GM23338 (cell line): ENCODE measurements at regions not wholly inside any gene's neighbourhood (a gene's known extent, or its start where the extent isn't known, plus 50 kb on each side); places are given as distances from the start of the nearest gene placed in this dataset.

Experiments used
- ATAC-seq: fragments of 200-7000 bp; cut with Tn5 transposase; 3 replicates; pipeline ENCODE4 v1.9.1; 2020
- DNase-seq: peaks from one replicate; pipeline ENCODE4 v3.0.0-alpha.2; 2015; ENCODE audit warnings: low spot score
- H2AFZ ChIP-seq: fragments of 200-600 bp; sonication (generic); 2 replicates; pipeline ENCODE4 v1.8.0; 2016; ENCODE audit warnings: antibody characterized with exemption, mild to moderate bottlenecking, moderate library complexity
- H3F3A ChIP-seq: fragments of 200-600 bp; sonication (generic); replicated peaks from 2 replicates; pipeline ENCODE4 v1.8.0; 2017; ENCODE audit warnings: antibody characterized with exemption, mixed run types, low read depth
- H3K27ac ChIP-seq: fragments of 200-600 bp; sonication (generic); 2 replicates; pipeline ENCODE4 v1.6.1; 2016; ENCODE audit warnings: low read depth
- H3K27me3 ChIP-seq: fragments of 200-600 bp; sonication (generic); 2 replicates; pipeline ENCODE4 v1.8.0; 2016; ENCODE audit warnings: mild to moderate bottlenecking, mixed run types, moderate library complexity; ENCODE audit not compliant: insufficient read depth
- H3K36me3 ChIP-seq: fragments of 200-600 bp; sonication (generic); 2 replicates; pipeline ENCODE4 v1.8.0; 2016; ENCODE audit warnings: mild to moderate bottlenecking; ENCODE audit not compliant: insufficient read depth
- H3K4me1 ChIP-seq: fragments of 200-600 bp; sonication (generic); 2 replicates; pipeline ENCODE4 v1.8.0; 2016; ENCODE audit warnings: mild to moderate bottlenecking, moderate library complexity; ENCODE audit not compliant: insufficient read depth
- H3K4me2 ChIP-seq: fragments of 200-600 bp; sonication (generic); 2 replicates; pipeline ENCODE4 v1.7.1; 2017; ENCODE audit warnings: mixed run types
- H3K4me3 ChIP-seq: fragments of 200-600 bp; sonication (generic); 2 replicates; pipeline ENCODE4 v1.6.1; 2016; ENCODE audit warnings: mixed run types
- H3K79me2 ChIP-seq: fragments of 200-600 bp; sonication (generic); replicated peaks from 2 replicates; pipeline ENCODE4 v1.8.0; 2017; ENCODE audit warnings: mild to moderate bottlenecking; ENCODE audit not compliant: insufficient read depth
- H3K9me2 ChIP-seq: fragments of 200-600 bp; sonication (generic); 2 replicates; pipeline ENCODE4 v1.8.0; 2017; ENCODE audit not compliant: insufficient read depth
- H4K20me1 ChIP-seq: fragments of 200-600 bp; sonication (generic); replicated peaks from 2 replicates; pipeline ENCODE4 v1.8.0; 2017; ENCODE audit warnings: mild to moderate bottlenecking; ENCODE audit not compliant: insufficient read depth
- H3K27ac Mint-ChIP-seq: 2 replicates; pipeline ENCODE4 v1.8.0; 2020; ENCODE audit warnings: inconsistent platforms, mild to moderate bottlenecking, moderate library complexity, mixed read lengths
- H3K27me3 Mint-ChIP-seq: 3 replicates; pipeline ENCODE4 v1.8.0; 2022; ENCODE audit warnings: low read depth, mild to moderate bottlenecking, moderate library complexity, mixed read lengths, inconsistent platforms; ENCODE audit not compliant: insufficient read depth, poor library complexity
- H3K36me3 Mint-ChIP-seq: 3 replicates; pipeline ENCODE4 v1.8.0; 2021; ENCODE audit warnings: low read depth, mild to moderate bottlenecking, inconsistent platforms, moderate library complexity, mixed read lengths
- H3K4me1 Mint-ChIP-seq: 3 replicates; pipeline ENCODE4 v1.8.0; 2020; ENCODE audit warnings: mild to moderate bottlenecking, inconsistent platforms, mixed read lengths
- H3K4me3 Mint-ChIP-seq: 3 replicates; pipeline ENCODE4 v1.8.0; 2021; ENCODE audit warnings: moderate library complexity, mild to moderate bottlenecking, inconsistent platforms, mixed read lengths
- H3K9me3 Mint-ChIP-seq: 3 replicates; pipeline ENCODE4 v1.8.0; 2020; ENCODE audit warnings: moderate library complexity, mild to moderate bottlenecking, inconsistent platforms, mixed read lengths
- CREB1 ChIP-seq: fragments of 250-450 bp; sonication (Bioruptor Pico); IDR thresholded peaks from 2 replicates; pipeline ENCODE4 v1.5.0; 2020; ENCODE audit warnings: low read depth, mild to moderate bottlenecking, moderate library complexity
- EZH2 ChIP-seq: fragments of 200-600 bp; sonication (generic); IDR thresholded peaks from one replicate; pipeline ENCODE4 v1.8.0; 2017; ENCODE audit warnings: antibody characterized with exemption, mild to moderate bottlenecking, low read depth; ENCODE audit not compliant: unreplicated experiment
- EZH2phosphoT487 ChIP-seq: fragments of 200-600 bp; sonication (generic); IDR thresholded peaks from one replicate; pipeline ENCODE4 v1.8.1; 2018; ENCODE audit warnings: antibody characterized with exemption; ENCODE audit not compliant: unreplicated experiment
- JUNB ChIP-seq: IDR thresholded peaks from one replicate; pipeline ENCODE4 v1.6.1; 2016; ENCODE audit warnings: antibody characterized with exemption; ENCODE audit not compliant: unreplicated experiment
- NANOG ChIP-seq: IDR thresholded peaks from 2 replicates; pipeline ENCODE4 v1.6.1; 2016; ENCODE audit warnings: antibody characterized with exemption, borderline replicate concordance
- POLR2AphosphoS5 ChIP-seq: IDR thresholded peaks from 2 replicates; pipeline ENCODE4 v1.6.1; 2016; ENCODE audit warnings: antibody characterized with exemption, low read depth
- STAT1 ChIP-seq: IDR thresholded peaks from one replicate; pipeline ENCODE4 v1.6.1; 2016; ENCODE audit warnings: antibody characterized with exemption; ENCODE audit not compliant: unreplicated experiment
- ZNF114 ChIP-seq: fragments of 250-450 bp; sonication (Bioruptor Pico); IDR thresholded peaks from 2 replicates; pipeline ENCODE4 v1.5.0; 2020; ENCODE audit warnings: mild to moderate bottlenecking, moderate library complexity
- ZNF331 ChIP-seq: fragments of 250-450 bp; sonication (Bioruptor Pico); IDR thresholded peaks from 2 replicates; pipeline ENCODE4 v1.5.0; 2020; ENCODE audit warnings: low read depth, mild to moderate bottlenecking, moderate library complexity
- TF ChIP-seq, protein P1 (sequence below): fragments of 250-450 bp; sonication (Bioruptor Pico); IDR thresholded peaks from 2 replicates; pipeline ENCODE4 v1.5.0; 2020; ENCODE audit warnings: mild to moderate bottlenecking, moderate library complexity
- TF ChIP-seq, protein P2 (sequence below), 2 experiments: fragments of 200-600 bp in 1 of 2; sonication (generic) in 1 of 2; conservative IDR thresholded peaks; 2 replicates each; pipeline versions ENCODE4 v1.5.1 to v1.6.1; 2016 to 2017; ENCODE audit warnings: antibody characterized with exemption in 2 of 2, low read depth in 2 of 2, mild to moderate bottlenecking in 2 of 2, moderate library complexity in 1 of 2
- TF ChIP-seq, protein P3 (sequence below): IDR thresholded peaks from 2 replicates; pipeline ENCODE4 v1.6.1; 2016; ENCODE audit warnings: antibody characterized with exemption
- TF ChIP-seq, protein P4 (sequence below): IDR thresholded peaks from one replicate; pipeline ENCODE4 v1.6.1; 2018; ENCODE audit warnings: antibody characterized with exemption; ENCODE audit not compliant: unreplicated experiment

DNA sequence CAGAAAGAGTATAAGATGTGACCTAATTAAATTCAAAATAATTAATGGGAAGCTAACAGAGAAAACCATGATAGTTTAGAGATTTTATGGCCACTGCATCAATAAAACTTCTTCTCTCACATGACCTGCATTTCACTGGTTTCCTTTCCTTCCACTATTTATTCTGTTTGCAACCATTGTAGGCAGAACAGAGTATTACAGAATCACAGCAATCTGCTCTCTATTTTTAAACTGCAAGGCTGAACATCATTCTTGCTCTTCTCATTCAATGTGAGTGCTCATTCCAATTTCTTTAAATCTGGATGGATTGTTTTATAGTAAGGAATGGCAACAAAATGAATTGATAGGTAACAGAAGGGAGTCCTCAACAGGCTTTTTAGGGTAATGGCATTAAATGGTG is 715.5 kb upstream of the RAB6C start:
- Histone ChIP-seq H3K4me1 (no peaks in the 10 kb centered on the region), H3K36me3 (no peaks in the 10 kb centered on the region), H3K27ac (no peak overlapping the region), H3K9me2 (0 out of 2 replicates have a peak, but pooled peaks cover 3% of the 10 kb centered on the region), H4K20me1 (no peaks in the 10 kb centered on the region), H3K79me2 (no peaks in the 10 kb centered on the region), H3K4me3 (no peak overlapping the region), H3K4me2 (no peak overlapping the region), H2AFZ (no peak overlapping the region), H3K27me3 (no peaks in the 10 kb centered on the region), H3F3A (no peaks in the 10 kb centered on the region)
- Mint-ChIP-seq H3K4me3 (no peak overlapping the region), H3K36me3 (no peaks in the 10 kb centered on the region; the same call in 2 of the 3 replicates), H3K27me3 (no peaks in the 10 kb centered on the region), H3K9me3 (peaks cover 29% of the 10 kb centered on the region), H3K4me1 (no peaks in the 10 kb centered on the region), H3K27ac (no peak overlapping the region)
- no peak for ATAC-seq
- TF ChIP-seq STAT1 (no peak), ZNF114 (no peak), POLR2AphosphoS5 (no peak), EZH2 (no peak), ZNF331 (CRISPR knock-in tag) (no peak), EZH2phosphoT487 (no peak), NANOG (no peak), JUNB (no peak), CREB1 (no peak)
- TF ChIP-seq, protein P1, sequence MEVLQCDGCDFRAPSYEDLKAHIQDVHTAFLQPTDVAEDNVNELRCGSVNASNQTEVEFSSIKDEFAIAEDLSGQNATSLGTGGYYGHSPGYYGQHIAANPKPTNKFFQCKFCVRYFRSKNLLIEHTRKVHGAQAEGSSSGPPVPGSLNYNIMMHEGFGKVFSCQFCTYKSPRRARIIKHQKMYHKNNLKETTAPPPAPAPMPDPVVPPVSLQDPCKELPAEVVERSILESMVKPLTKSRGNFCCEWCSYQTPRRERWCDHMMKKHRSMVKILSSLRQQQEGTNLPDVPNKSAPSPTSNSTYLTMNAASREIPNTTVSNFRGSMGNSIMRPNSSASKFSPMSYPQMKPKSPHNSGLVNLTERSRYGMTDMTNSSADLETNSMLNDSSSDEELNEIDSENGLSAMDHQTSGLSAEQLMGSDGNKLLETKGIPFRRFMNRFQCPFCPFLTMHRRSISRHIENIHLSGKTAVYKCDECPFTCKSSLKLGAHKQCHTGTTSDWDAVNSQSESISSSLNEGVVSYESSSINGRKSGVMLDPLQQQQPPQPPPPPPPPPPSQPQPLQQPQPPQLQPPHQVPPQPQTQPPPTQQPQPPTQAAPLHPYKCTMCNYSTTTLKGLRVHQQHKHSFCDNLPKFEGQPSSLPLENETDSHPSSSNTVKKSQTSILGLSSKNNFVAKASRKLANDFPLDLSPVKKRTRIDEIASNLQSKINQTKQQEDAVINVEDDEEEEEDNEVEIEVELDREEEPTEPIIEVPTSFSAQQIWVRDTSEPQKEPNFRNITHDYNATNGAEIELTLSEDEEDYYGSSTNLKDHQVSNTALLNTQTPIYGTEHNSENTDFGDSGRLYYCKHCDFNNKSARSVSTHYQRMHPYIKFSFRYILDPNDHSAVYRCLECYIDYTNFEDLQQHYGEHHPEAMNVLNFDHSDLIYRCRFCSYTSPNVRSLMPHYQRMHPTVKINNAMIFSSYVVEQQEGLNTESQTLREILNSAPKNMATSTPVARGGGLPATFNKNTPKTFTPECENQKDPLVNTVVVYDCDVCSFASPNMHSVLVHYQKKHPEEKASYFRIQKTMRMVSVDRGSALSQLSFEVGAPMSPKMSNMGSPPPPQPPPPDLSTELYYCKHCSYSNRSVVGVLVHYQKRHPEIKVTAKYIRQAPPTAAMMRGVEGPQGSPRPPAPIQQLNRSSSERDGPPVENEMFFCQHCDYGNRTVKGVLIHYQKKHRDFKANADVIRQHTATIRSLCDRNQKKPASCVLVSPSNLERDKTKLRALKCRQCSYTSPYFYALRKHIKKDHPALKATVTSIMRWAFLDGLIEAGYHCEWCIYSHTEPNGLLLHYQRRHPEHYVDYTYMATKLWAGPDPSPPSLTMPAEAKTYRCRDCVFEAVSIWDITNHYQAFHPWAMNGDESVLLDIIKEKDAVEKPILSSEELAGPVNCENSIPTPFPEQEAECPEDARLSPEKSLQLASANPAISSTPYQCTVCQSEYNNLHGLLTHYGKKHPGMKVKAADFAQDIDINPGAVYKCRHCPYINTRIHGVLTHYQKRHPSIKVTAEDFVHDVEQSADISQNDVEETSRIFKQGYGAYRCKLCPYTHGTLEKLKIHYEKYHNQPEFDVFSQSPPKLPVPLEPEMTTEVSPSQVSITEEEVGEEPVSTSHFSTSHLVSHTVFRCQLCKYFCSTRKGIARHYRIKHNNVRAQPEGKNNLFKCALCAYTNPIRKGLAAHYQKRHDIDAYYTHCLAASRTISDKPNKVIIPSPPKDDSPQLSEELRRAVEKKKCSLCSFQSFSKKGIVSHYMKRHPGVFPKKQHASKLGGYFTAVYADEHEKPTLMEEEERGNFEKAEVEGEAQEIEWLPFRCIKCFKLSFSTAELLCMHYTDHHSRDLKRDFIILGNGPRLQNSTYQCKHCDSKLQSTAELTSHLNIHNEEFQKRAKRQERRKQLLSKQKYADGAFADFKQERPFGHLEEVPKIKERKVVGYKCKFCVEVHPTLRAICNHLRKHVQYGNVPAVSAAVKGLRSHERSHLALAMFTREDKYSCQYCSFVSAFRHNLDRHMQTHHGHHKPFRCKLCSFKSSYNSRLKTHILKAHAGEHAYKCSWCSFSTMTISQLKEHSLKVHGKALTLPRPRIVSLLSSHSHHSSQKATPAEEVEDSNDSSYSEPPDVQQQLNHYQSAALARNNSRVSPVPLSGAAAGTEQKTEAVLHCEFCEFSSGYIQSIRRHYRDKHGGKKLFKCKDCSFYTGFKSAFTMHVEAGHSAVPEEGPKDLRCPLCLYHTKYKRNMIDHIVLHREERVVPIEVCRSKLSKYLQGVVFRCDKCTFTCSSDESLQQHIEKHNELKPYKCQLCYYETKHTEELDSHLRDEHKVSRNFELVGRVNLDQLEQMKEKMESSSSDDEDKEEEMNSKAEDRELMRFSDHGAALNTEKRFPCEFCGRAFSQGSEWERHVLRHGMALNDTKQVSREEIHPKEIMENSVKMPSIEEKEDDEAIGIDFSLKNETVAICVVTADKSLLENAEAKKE: no peak
- TF ChIP-seq, protein P2, sequence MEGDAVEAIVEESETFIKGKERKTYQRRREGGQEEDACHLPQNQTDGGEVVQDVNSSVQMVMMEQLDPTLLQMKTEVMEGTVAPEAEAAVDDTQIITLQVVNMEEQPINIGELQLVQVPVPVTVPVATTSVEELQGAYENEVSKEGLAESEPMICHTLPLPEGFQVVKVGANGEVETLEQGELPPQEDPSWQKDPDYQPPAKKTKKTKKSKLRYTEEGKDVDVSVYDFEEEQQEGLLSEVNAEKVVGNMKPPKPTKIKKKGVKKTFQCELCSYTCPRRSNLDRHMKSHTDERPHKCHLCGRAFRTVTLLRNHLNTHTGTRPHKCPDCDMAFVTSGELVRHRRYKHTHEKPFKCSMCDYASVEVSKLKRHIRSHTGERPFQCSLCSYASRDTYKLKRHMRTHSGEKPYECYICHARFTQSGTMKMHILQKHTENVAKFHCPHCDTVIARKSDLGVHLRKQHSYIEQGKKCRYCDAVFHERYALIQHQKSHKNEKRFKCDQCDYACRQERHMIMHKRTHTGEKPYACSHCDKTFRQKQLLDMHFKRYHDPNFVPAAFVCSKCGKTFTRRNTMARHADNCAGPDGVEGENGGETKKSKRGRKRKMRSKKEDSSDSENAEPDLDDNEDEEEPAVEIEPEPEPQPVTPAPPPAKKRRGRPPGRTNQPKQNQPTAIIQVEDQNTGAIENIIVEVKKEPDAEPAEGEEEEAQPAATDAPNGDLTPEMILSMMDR (conservative IDR thresholded peaks at IDR 0.05; ENCODE audit: low read depth in 2 of 2): no peak
- TF ChIP-seq, protein P3, sequence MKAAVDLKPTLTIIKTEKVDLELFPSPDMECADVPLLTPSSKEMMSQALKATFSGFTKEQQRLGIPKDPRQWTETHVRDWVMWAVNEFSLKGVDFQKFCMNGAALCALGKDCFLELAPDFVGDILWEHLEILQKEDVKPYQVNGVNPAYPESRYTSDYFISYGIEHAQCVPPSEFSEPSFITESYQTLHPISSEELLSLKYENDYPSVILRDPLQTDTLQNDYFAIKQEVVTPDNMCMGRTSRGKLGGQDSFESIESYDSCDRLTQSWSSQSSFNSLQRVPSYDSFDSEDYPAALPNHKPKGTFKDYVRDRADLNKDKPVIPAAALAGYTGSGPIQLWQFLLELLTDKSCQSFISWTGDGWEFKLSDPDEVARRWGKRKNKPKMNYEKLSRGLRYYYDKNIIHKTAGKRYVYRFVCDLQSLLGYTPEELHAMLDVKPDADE: no peak
- TF ChIP-seq, protein P4, sequence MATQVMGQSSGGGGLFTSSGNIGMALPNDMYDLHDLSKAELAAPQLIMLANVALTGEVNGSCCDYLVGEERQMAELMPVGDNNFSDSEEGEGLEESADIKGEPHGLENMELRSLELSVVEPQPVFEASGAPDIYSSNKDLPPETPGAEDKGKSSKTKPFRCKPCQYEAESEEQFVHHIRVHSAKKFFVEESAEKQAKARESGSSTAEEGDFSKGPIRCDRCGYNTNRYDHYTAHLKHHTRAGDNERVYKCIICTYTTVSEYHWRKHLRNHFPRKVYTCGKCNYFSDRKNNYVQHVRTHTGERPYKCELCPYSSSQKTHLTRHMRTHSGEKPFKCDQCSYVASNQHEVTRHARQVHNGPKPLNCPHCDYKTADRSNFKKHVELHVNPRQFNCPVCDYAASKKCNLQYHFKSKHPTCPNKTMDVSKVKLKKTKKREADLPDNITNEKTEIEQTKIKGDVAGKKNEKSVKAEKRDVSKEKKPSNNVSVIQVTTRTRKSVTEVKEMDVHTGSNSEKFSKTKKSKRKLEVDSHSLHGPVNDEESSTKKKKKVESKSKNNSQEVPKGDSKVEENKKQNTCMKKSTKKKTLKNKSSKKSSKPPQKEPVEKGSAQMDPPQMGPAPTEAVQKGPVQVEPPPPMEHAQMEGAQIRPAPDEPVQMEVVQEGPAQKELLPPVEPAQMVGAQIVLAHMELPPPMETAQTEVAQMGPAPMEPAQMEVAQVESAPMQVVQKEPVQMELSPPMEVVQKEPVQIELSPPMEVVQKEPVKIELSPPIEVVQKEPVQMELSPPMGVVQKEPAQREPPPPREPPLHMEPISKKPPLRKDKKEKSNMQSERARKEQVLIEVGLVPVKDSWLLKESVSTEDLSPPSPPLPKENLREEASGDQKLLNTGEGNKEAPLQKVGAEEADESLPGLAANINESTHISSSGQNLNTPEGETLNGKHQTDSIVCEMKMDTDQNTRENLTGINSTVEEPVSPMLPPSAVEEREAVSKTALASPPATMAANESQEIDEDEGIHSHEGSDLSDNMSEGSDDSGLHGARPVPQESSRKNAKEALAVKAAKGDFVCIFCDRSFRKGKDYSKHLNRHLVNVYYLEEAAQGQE: no peak
- DNase-seq: no peak
